Mesodermal cell (in vitro differentiated cells): ENCODE measurements at regions not wholly inside any gene's neighbourhood (a gene's known extent, or its start where the extent isn't known, plus 50 kb on each side); places are given as distances from the start of the nearest gene placed in this dataset.
"Not testable (repeated sequence)": the region's sequence is repeated elsewhere in the genome, so short reads cannot be mapped to it uniquely, and the experiment has no call there.

Experiments
- H3K27ac ChIP-seq: 2 replicates; pipeline ENCODE4 v1.7.0; 2013; ENCODE audit warnings: mild to moderate bottlenecking, low read depth, low read length, moderate library complexity; ENCODE audit not compliant: severe bottlenecking
- H3K36me3 ChIP-seq: 2 replicates; pipeline ENCODE4 v1.7.1; 2013; ENCODE audit warnings: mild to moderate bottlenecking, low read length, moderate library complexity; ENCODE audit not compliant: control insufficient read depth, insufficient read depth
- H3K4me1 ChIP-seq: one replicate; pipeline ENCODE4 v1.7.1; 2013; ENCODE audit warnings: mild to moderate bottlenecking, low read length; ENCODE audit not compliant: insufficient read depth, control insufficient read depth, poor library complexity, severe bottlenecking
- H3K4me3 ChIP-seq: 2 replicates; pipeline ENCODE4 v1.7.0; 2013; ENCODE audit warnings: low read length, control low read depth, mild to moderate bottlenecking; ENCODE audit not compliant: insufficient read depth, poor library complexity, severe bottlenecking; ENCODE audit errors: extremely low read depth
- H3K9me3 ChIP-seq: 2 replicates; pipeline ENCODE4 v1.7.1; 2013; ENCODE audit warnings: mild to moderate bottlenecking, low read length, moderate library complexity; ENCODE audit not compliant: control insufficient read depth
- WGBS, 2 experiments: methylation state at CpG; one replicate each; pipeline ENCODE4 v1.1.5; 2013; ENCODE audit warnings: missing lambda C conversion rate in 2 of 2; ENCODE audit not compliant: insufficient coverage in 2 of 2; 5-methylcytosine and 5-hydroxymethylcytosine counted together

- H3K4me1 ChIP-seq, H3K36me3 ChIP-seq, H3K4me3 ChIP-seq, H3K9me3 ChIP-seq, H3K27ac ChIP-seq: not testable (repeated sequence)
- no CpG with 5 or more reads among the region's 9 CpGs for WGBS, 2 experiments
Measured at GRCh38 chr9:94421951-94422350, 93.5 kb upstream of the NUTM2F start.

- not testable (repeated sequence) for H3K36me3 ChIP-seq, H3K9me3 ChIP-seq, H3K4me1 ChIP-seq, H3K27ac ChIP-seq, H3K4me3 ChIP-seq
- 100% methylated on average over 1 of the region's 4 CpGs; no CpG with 5 or more reads in 1 of the 2 experiments for WGBS, 2 experiments
Measured at GRCh38 chr9:94425312-94425711, 96.9 kb upstream of the NUTM2F start.

GRCh38 chr9:94437128-94437527 lies 108.7 kb upstream of the NUTM2F start:
- not testable (repeated sequence) for H3K4me1 ChIP-seq, H3K4me3 ChIP-seq, H3K9me3 ChIP-seq, H3K27ac ChIP-seq
- WGBS, 2 experiments, result no CpG with 5 or more reads among the region's 2 CpGs
- peaks cover 26% of the 10 kb centered on the region for H3K36me3 ChIP-seq

DNA sequence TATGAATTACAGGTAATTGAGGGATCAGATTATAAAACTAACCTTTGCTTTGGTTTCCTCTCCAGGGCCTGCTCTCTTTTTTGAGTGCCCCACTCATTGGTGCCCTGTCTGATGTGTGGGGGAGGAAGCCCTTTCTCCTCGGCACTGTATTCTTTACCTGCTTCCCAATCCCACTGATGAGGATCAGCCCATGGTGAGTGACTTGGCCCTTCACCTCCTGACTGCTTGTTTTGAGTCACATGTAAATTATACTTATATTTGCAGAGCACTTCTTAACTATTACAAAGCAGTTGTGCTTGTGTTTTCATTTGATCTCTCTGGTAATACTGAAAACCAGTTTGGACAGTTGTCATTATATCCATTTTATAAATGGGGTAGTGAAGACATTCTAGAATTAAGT lies 109.9 kb upstream of the NUTM2F start:
- not testable (repeated sequence) for H3K9me3 ChIP-seq, H3K4me3 ChIP-seq, H3K4me1 ChIP-seq, H3K27ac ChIP-seq
- WGBS, 2 experiments, result no CpG with 5 or more reads among the region's 1 CpG
- peaks cover 29% of the 10 kb centered on the region for H3K36me3 ChIP-seq

- 40% methylated on average over 1 of the region's 1 CpG; no CpG with 5 or more reads in 1 of the 2 experiments for WGBS, 2 experiments
Measured at GRCh38 chr9:94441146-94441545, 112.7 kb upstream of the NUTM2F start.

GRCh38 chr9:94441796-94442195 lies 113.1 kb upstream of the PCAT7 start:
- Histone ChIP-seq H3K27ac (no peak overlapping the region), H3K36me3 (peaks cover 38% of the 10 kb centered on the region), H3K9me3 (no peaks in the 10 kb centered on the region), H3K4me3 (no peak overlapping the region), H3K4me1 (no peaks in the 10 kb centered on the region)
- 92 to 100% methylated on average over 2 of the region's 2 CpGs for WGBS, 2 experiments

More at GRCh38 chr9:94441146-94441545, 112.7 kb upstream of the NUTM2F start:
- H3K27ac ChIP-seq, H3K4me3 ChIP-seq, H3K4me1 ChIP-seq, H3K9me3 ChIP-seq: not testable (repeated sequence)
- H3K36me3 ChIP-seq, result peaks cover 35% of the 10 kb centered on the region

GRCh38 chr9:94443032-94443722 lies 111.7 kb upstream of the PCAT7 start:
- H3K27ac ChIP-seq, result no peak overlapping the region
- H3K9me3 ChIP-seq, result no peaks in the 10 kb centered on the region
- H3K4me1 ChIP-seq, result no peaks in the 10 kb centered on the region
- H3K36me3 ChIP-seq, result peaks cover 51% of the 10 kb centered on the region
- H3K4me3 ChIP-seq, result no peak overlapping the region
- 94 to 100% methylated on average over 3 of the region's 6 CpGs for WGBS, 2 experiments

DNA sequence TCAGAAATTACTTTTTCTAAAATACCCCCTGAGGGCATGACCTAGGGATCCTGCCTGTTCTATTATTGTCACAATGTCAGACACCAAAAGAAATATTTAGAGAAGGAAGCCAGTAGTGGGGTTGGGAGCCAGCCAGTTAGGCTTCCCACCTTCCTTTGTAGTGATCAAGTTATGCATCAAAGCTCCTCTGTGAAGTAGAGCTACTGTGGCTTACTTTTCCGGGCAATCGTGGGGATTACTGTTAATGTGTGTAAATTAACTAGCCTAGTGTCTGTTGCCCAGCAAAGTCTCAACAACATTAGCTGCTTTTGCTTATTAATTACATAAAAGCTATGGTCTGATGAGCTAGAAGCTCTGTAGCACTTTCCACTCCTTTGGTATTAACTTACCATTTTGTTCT lies 109.0 kb upstream of the PCAT7 start:
- Histone ChIP-seq H3K36me3 (peaks cover 63% of the 10 kb centered on the region), H3K4me1 (no peaks in the 10 kb centered on the region), H3K9me3 (no peaks in the 10 kb centered on the region), H3K4me3 (no peak overlapping the region), H3K27ac (no peak overlapping the region)
- WGBS, 2 experiments, result 100% methylated on average over 2 of the region's 2 CpGs; no CpG with 5 or more reads in 1 of the 2 experiments

GRCh38 chr9:94449486-94449885 lies 105.4 kb upstream of the PCAT7 start:
- WGBS, 2 experiments, result no CpG with 5 or more reads among the region's 2 CpGs
- no peaks in the 10 kb centered on the region for H3K9me3 ChIP-seq
- H3K27ac ChIP-seq, result no peak overlapping the region
- peaks cover 69% of the 10 kb centered on the region for H3K36me3 ChIP-seq
- no peaks in the 10 kb centered on the region for H3K4me1 ChIP-seq
- H3K4me3 ChIP-seq, result no peak overlapping the region

DNA sequence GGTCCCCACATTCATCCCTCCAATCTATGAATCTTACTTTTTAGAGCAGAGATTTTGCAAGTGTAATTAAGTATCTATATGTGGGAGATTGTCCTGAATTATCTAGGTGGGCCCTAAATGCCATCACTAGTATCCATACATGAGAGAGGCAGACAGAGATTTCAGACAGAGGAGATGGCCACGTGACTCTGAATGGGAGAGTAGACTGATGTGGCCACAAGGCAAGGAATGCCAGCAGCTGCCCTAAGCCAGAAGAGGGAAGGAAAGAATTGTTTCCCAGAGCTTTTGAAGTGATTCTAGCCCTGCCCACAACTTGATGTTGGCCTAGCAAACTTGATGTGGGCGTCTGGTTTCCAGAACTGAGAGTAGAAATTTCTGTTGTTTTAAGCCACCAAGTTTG lies 90.1 kb upstream of the PCAT7 start:
- H3K27ac ChIP-seq, result no peak overlapping the region
- H3K4me1 ChIP-seq, result no peaks in the 10 kb centered on the region
- H3K4me3 ChIP-seq, result no peak overlapping the region
- H3K36me3 ChIP-seq, result peaks cover 33% of the 10 kb centered on the region
- peaks cover 11% of the 10 kb centered on the region for H3K9me3 ChIP-seq
- 87 to 92% methylated on average over 2 of the region's 2 CpGs for WGBS, 2 experiments

- not testable (repeated sequence) for H3K27ac ChIP-seq, H3K4me3 ChIP-seq, H3K36me3 ChIP-seq, H3K4me1 ChIP-seq, H3K9me3 ChIP-seq
- 80 to 83% methylated on average over 1 to 2 of the region's 4 CpGs for WGBS, 2 experiments
Measured at GRCh38 chr9:94472063-94472462, 82.8 kb upstream of the PCAT7 start.
